CD14-positive monocyte (primary cell): ENCODE measurements at regions not wholly inside any gene's neighbourhood (a gene's known extent, or its start where the extent isn't known, plus 50 kb on each side); places are given as distances from the start of the nearest gene placed in this dataset.

Experiments
- DNase-seq, 3 donors: peaks; one replicate each; pipeline ENCODE4 v3.0.0-alpha.2; 2011 to 2022
- H2AFZ ChIP-seq: 2 replicates; pipeline ENCODE4 v1.6.0; 2012; ENCODE audit warnings: mild to moderate bottlenecking, low read depth, low read length, inconsistent platforms; ENCODE audit not compliant: insufficient read depth, poor library complexity, severe bottlenecking
- H3K27ac ChIP-seq, 2 donors: 1 replicate in 1 of 2; 2 replicates in 1 of 2; pipeline ENCODE4 v1.5.1; 2012 to 2013; ENCODE audit warnings: low read length in 2 of 2, control low read depth in 1 of 2, inconsistent platforms in 1 of 2, low read depth in 1 of 2, mild to moderate bottlenecking in 1 of 2
- H3K27me3 ChIP-seq, 2 donors: one replicate each; pipeline versions ENCODE4 v1.6.0 to v1.6.1; 2011 to 2013; ENCODE audit warnings: low read length in 2 of 2; ENCODE audit not compliant: control insufficient read depth in 2 of 2, insufficient read depth in 2 of 2
- H3K36me3 ChIP-seq, 2 donors: replicated peaks in 1 of 2; 1 replicate in 1 of 2; 2 replicates in 1 of 2; pipeline versions ENCODE4 v1.5.1 to v1.6.1; 2012 to 2013; ENCODE audit warnings: low read length in 2 of 2, control low read depth in 1 of 2, inconsistent platforms in 1 of 2, mild to moderate bottlenecking in 1 of 2; ENCODE audit not compliant: insufficient read depth in 2 of 2, control insufficient read depth in 1 of 2
- H3K4me1 ChIP-seq, 2 donors: 1 replicate in 1 of 2; 2 replicates in 1 of 2; pipeline versions ENCODE4 v1.5.1 to v1.6.1; 2012 to 2013; ENCODE audit warnings: low read length in 2 of 2, control low read depth in 1 of 2, inconsistent platforms in 1 of 2, mild to moderate bottlenecking in 1 of 2, moderate library complexity in 1 of 2; ENCODE audit not compliant: insufficient read depth in 2 of 2, control insufficient read depth in 1 of 2
- H3K4me2 ChIP-seq: replicated peaks from 2 replicates; pipeline ENCODE3; 2012; ENCODE audit warnings: low read length, moderate library complexity, mild to moderate bottlenecking; ENCODE audit not compliant: poor library complexity, severe bottlenecking; ENCODE audit errors: extremely low read depth
- H3K4me3 ChIP-seq, 3 experiments: fragments of 200-600 bp in 1 of 3; sonication (generic) in 1 of 3; replicated peaks in 1 of 3; 1 replicate in 2 of 3; 2 replicates in 1 of 3; pipeline ENCODE4 v1.5.1; 2011 to 2013; ENCODE audit warnings: low read length in 3 of 3, mild to moderate bottlenecking in 3 of 3, control low read depth in 2 of 3, low read depth in 2 of 3, inconsistent platforms in 1 of 3, moderate library complexity in 1 of 3
- H3K79me2 ChIP-seq: 2 replicates; pipeline ENCODE4 v1.6.0; 2012; ENCODE audit warnings: mild to moderate bottlenecking, control low read depth, inconsistent platforms, low read length, moderate library complexity; ENCODE audit not compliant: insufficient read depth
- H3K9ac ChIP-seq: 2 replicates; pipeline ENCODE4 v1.6.0; 2017; ENCODE audit warnings: low read length, mild to moderate bottlenecking; ENCODE audit not compliant: insufficient read depth, poor library complexity, severe bottlenecking
- H3K9me3 ChIP-seq, 2 donors: replicated peaks in 1 of 2; 1 replicate in 1 of 2; 2 replicates in 1 of 2; pipeline versions ENCODE4 v1.5.1 to v1.6.1; 2012 to 2013; ENCODE audit warnings: low read length in 2 of 2, control low read depth in 1 of 2; ENCODE audit not compliant: control insufficient read depth in 1 of 2, insufficient read depth in 1 of 2
- H4K20me1 ChIP-seq: 2 replicates; pipeline ENCODE4 v1.6.0; 2012; ENCODE audit warnings: mild to moderate bottlenecking, low read length, control low read depth, moderate library complexity; ENCODE audit not compliant: insufficient read depth
- H3K27ac Mint-ChIP-seq, 7 donors: one replicate each; pipeline ENCODE4 v1.8.0; 2020; ENCODE audit warnings: mild to moderate bottlenecking in 7 of 7, mixed read lengths in 7 of 7, moderate library complexity in 6 of 7, inconsistent platforms in 2 of 7
- H3K27me3 Mint-ChIP-seq, 3 donors: one replicate each; pipeline ENCODE4 v1.8.0; 2021 to 2022; ENCODE audit warnings: low read depth in 3 of 3, mild to moderate bottlenecking in 3 of 3, mixed read lengths in 3 of 3, moderate library complexity in 3 of 3, inconsistent platforms in 1 of 3
- H3K36me3 Mint-ChIP-seq, 2 donors: one replicate each; pipeline ENCODE4 v1.8.0; 2020; ENCODE audit warnings: mixed read lengths in 2 of 2, inconsistent platforms in 1 of 2, mild to moderate bottlenecking in 1 of 2
- H3K4me1 Mint-ChIP-seq: one replicate; pipeline ENCODE4 v1.8.0; 2020; ENCODE audit warnings: mild to moderate bottlenecking, mixed read lengths
- H3K4me3 Mint-ChIP-seq, 2 donors: one replicate each; pipeline ENCODE4 v1.8.0; 2020; ENCODE audit warnings: mild to moderate bottlenecking in 2 of 2, mixed read lengths in 2 of 2, moderate library complexity in 1 of 2
- H3K9me3 Mint-ChIP-seq, 7 donors: one replicate each; pipeline ENCODE4 v1.8.0; 2020 to 2022; ENCODE audit warnings: mixed read lengths in 7 of 7, mild to moderate bottlenecking in 6 of 7, moderate library complexity in 6 of 7, inconsistent platforms in 2 of 7
- WGBS: methylation state at CpG from one replicate; pipeline ENCODE4 v1.1.5; 2013; ENCODE audit warnings: missing lambda C conversion rate; ENCODE audit not compliant: insufficient coverage; 5-methylcytosine and 5-hydroxymethylcytosine counted together
- intact Hi-C, 2 donors: fragments of 100-400 bp; cut with micrococcal nuclease; formaldehyde crosslinking; loops; one replicate each; pipeline versions ENCODE4 v1.15.0 to v1.15.1; 2023
- TF ChIP-seq, protein P1 (sequence below): fragments of 200-600 bp; IDR thresholded peaks from one replicate; pipeline ENCODE4 v1.8.0; 2022; ENCODE audit warnings: antibody characterized with exemption, mild to moderate bottlenecking

DNA sequence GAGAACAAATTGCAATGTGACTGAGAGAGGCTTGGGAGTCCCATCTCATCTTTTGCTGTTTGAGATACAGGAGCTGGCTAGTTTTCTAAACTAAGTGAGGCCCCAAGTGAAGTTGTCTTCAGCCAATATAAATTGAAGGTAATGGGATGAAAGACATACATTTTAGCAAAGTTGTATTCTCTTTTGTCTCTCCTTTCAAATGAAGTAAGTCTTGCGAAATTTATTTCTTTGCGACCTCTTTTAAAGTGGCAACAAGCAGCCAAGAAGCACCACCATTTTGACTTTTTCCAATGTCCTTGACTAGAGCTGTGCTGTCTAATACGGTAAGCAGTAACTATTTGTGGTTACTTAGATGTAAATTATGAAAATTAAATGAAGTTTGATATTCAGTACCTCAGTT lies 385.7 kb downstream of the USP25 start:
- Mint-ChIP-seq H3K27ac (no peak overlapping the region), H3K27me3 (no peaks in the 10 kb centered on the region), H3K36me3 (no peaks in the 10 kb centered on the region), H3K4me1 (no peaks in the 10 kb centered on the region), H3K4me3 (no peak overlapping the region), H3K9me3 (peaks cover 0 to 14% (median 0%) of the 10 kb centered on the region in 7 donors)
- Histone ChIP-seq H3K4me1 (no peaks in the 10 kb centered on the region), H3K4me2 (no peak overlapping the region), H3K9me3 (peaks cover 0 to 8% of the 10 kb centered on the region in 2 donors), H3K4me3 (no peak overlapping the region), H3K79me2 (no peaks in the 10 kb centered on the region), H3K9ac (no peak overlapping the region), H3K27ac (no peak overlapping the region), H4K20me1 (no peaks in the 10 kb centered on the region), H3K36me3 (no peaks in the 10 kb centered on the region), H2AFZ (no peak overlapping the region), H3K27me3 (no peaks in the 10 kb centered on the region)
- intact Hi-C loops: no loop called here
- whole genome bisulfite sequencing: 100% methylated on average over 1 of the region's 3 CpGs
- DNase-seq: no peak
- TF ChIP-seq, protein P1, sequence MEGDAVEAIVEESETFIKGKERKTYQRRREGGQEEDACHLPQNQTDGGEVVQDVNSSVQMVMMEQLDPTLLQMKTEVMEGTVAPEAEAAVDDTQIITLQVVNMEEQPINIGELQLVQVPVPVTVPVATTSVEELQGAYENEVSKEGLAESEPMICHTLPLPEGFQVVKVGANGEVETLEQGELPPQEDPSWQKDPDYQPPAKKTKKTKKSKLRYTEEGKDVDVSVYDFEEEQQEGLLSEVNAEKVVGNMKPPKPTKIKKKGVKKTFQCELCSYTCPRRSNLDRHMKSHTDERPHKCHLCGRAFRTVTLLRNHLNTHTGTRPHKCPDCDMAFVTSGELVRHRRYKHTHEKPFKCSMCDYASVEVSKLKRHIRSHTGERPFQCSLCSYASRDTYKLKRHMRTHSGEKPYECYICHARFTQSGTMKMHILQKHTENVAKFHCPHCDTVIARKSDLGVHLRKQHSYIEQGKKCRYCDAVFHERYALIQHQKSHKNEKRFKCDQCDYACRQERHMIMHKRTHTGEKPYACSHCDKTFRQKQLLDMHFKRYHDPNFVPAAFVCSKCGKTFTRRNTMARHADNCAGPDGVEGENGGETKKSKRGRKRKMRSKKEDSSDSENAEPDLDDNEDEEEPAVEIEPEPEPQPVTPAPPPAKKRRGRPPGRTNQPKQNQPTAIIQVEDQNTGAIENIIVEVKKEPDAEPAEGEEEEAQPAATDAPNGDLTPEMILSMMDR: no peak

DNA sequence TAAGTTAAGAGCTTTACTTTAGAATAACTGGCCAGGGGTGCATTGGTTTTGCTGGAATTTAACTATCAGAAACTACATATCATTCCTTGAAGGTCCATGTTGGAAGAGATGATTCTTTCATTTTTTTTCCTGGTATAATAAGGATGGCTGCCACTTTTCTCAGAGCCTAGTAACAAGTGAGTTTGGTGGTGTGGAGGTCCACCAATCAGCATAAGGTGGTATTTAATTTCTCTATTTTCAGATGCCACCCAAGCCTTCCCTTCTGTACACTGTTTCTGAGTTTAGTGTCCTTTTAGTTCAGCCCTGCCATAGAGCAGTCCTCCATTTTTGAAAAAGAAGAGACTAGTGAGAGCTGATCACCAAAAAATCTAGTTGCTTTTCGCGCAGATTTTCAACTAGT lies 386.3 kb downstream of the USP25 start:
- H3K27me3 ChIP-seq: no peaks in the 10 kb centered on the region
- no peaks in the 10 kb centered on the region for H3K36me3 ChIP-seq
- H3K9me3 ChIP-seq: peaks cover 0 to 8% of the 10 kb centered on the region in 2 donors
- no peak overlapping the region for H3K4me3 ChIP-seq
- intact Hi-C loops: no loop called here
- H4K20me1 ChIP-seq: no peaks in the 10 kb centered on the region
- no peak overlapping the region for H3K27ac ChIP-seq
- H2AFZ ChIP-seq: no peak overlapping the region
- no peak overlapping the region for H3K4me2 ChIP-seq
- no peak overlapping the region for H3K27ac Mint-ChIP-seq
- DNase-seq: no peak
- H3K27me3 Mint-ChIP-seq: no peaks in the 10 kb centered on the region
- no peaks in the 10 kb centered on the region for H3K36me3 Mint-ChIP-seq
- TF ChIP-seq, protein P1: no peak
- no CpG with 5 or more reads among the region's 2 CpGs for WGBS
- no peaks in the 10 kb centered on the region for H3K4me1 ChIP-seq
- H3K4me3 Mint-ChIP-seq: no peak overlapping the region
- H3K4me1 Mint-ChIP-seq: no peaks in the 10 kb centered on the region
- H3K9ac ChIP-seq: no peak overlapping the region
- no peaks in the 10 kb centered on the region for H3K79me2 ChIP-seq
- peaks cover 0 to 14% (median 0%) of the 10 kb centered on the region in 7 donors for H3K9me3 Mint-ChIP-seq
